AML-193 (cell line): ENCODE measurements at regions not wholly inside any gene's neighbourhood (a gene's known extent, or its start where the extent isn't known, plus 50 kb on each side); places are given as distances from the start of the nearest gene placed in this dataset.
"Not testable (repeated sequence)": the region's sequence is repeated elsewhere in the genome, so short reads cannot be mapped to it uniquely, and the experiment has no call there.

Source experiments
- DNase-seq, 2 experiments: peaks; one replicate each; lab custom pipeline; 2025; lab: John Stamatoyannopoulos, UW

GRCh38 chr6:14524319-14524718, 406.7 kb downstream of the CD83 start:
- no peak for DNase-seq

- DNase-seq = no peak
Measured at GRCh38 chr6:14530385-14530784, 412.8 kb downstream of the CD83 start.

DNA sequence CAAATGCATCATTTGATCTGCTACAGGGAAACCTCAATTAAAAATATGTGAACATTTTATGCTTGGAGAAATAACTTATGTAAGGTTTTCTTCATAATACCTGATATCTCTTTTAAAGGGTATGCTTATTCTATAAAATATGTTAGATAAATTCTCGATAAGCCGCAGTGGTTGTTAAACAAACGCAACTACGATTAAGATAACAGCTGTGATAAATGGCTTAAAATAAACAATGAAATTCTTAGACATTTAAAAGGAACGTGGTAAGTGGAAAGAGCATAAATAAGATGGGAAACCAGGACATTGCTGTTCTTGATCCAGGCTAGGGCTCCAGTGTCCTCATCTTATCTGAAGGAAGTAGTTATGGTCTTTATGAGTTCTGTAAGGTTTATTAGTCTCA, 415.9 kb downstream of the CD83 start:
- no peak for DNase-seq

- no peak for DNase-seq
Measured at GRCh38 chr6:14537030-14537429, 419.5 kb downstream of the CD83 start.

GRCh38 chr6:14540276-14540675, 422.7 kb downstream of the CD83 start:
- no peak for DNase-seq

GRCh38 chr6:14540810-14541540, 423.4 kb downstream of the CD83 start:
- no peak for DNase-seq

- DNase-seq = no peak
Measured at GRCh38 chr6:14542670-14543366, 425.2 kb downstream of the CD83 start.

GRCh38 chr6:14543971-14544585, 426.5 kb downstream of the CD83 start:
- DNase-seq = no peak

DNA sequence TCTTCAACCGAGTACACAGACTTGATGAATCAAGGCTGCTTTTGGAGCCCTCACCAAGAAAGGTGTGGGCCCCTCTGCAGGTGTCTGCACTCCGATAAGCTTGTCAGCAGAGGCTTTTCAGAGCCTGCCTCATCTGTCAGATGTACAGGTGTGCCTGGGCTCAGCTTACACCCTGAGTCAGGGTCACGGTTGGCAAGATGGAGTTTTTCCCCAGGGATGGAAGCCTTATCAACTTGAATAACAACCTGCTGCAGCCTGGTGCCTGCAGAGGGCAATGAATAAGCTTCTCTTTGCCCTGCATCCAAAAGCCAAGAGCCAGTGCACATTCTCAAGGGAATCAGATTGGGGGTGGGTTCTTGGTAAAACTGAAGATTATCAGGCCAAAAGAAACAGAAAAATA, 427.1 kb downstream of the CD83 start:
- no peak for DNase-seq

DNA sequence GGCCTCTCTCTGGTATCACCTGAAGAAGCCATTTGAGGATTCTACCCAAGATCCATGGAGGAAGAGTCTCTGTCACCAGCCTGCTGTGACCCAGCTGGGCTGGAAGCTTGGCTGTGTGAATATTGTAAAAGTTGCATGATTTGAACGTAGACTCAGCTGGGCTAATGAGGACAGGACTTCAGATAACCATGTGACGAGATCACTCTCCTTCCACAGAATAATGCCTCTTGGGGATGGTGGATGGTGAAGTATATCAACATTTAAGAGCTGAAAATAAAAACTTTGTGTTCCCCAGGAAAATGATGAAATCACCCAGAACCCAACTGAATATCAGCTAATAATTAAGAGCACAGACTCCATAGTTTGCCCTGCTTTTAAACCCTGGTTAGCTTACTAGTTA, 427.9 kb downstream of the CD83 start:
- DNase-seq = no peak

DNA sequence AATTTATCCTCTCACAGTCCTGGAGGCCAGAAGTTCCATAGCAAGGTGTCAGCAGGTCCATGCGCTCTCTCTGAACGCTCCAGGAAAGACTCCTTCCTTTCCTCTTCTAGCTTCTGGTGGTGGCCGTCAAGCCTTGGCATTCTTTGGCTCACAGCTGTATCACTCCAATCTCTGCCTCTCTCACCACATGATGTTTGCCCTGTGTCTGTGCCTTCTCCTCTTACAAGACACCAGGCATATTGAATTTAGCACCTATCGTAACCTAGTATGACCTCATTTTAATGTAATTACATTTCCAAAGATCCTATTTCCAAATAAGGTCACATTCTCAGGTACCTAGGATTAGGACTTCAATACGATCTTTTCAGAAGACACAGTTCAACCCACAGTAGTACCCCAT, 428.5 kb downstream of the CD83 start:
- no peak for DNase-seq

GRCh38 chr6:14547284-14547998, 429.9 kb downstream of the CD83 start:
- no peak for DNase-seq

- no peak for DNase-seq
Measured at GRCh38 chr6:14549304-14549770, 431.8 kb downstream of the CD83 start.

DNA sequence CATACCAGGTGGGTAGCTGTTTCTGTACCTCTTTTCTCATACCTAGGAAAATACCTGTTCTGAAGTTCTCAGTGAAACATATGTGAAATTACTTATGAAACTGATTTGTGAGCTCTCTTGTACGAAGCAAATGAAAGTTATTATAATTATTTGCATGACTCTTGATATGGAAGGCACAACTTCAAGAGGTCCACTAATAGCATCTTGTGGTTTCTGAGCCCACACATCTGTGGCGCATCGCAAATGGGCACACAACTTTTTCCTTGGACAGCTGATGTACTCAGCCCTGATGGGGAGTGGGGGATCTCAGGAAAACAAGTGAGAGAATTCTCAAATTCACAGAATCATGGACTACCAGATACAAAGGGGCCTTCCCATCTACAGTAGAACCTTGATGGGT, 432.3 kb downstream of the CD83 start:
- DNase-seq = no peak

GRCh38 chr6:14550410-14550809, 432.8 kb downstream of the CD83 start:
- DNase-seq = no peak

GRCh38 chr6:14550822-14551221, 433.2 kb downstream of the CD83 start:
- no peak for DNase-seq

DNA sequence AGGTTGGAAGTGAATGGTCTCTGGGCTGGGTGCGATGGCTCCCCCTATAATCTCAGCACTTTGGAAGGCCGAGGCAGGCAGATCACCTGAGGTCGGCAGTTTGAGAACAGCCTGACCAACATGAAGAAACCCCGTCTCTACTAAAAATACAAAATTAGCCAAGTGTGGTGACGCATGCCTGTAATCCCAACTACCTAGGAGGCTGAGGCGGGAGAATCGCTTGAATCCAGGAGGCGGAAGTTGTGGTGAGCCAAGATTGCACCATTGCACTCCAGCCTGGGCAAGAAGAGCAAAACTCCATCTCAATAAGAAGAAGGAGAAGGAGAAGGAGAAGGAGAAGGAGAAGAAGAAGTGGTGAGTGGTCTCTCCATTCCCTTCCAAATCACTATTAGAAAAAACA, 434.0 kb downstream of the CD83 start:
- not testable (repeated sequence) for DNase-seq

DNA sequence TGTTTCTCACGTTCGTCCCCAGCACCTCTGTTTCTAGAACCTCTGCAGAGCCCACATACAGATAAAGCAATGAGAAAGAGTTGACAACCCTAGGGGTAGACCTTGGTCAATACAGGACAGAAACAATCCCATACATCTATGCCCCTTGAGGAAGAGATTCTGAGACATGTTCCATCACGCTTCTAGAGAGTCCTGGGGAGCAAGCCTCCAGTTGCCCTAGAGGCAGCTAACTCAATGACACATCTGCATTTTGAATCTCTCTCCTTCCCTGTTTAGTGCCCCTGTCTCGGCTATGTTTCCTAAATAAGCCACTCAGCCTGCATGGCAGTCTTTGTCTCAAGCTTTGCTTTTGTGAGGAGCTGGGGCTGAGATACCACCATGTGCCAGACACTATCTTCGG, 435.3 kb downstream of the CD83 start:
- DNase-seq = no peak

- no peak for DNase-seq
Measured at GRCh38 chr6:14553515-14553914, 435.9 kb downstream of the CD83 start.

GRCh38 chr6:14555804-14556203, 438.2 kb downstream of the CD83 start:
- DNase-seq = no peak

- DNase-seq = no peak
Measured at GRCh38 chr6:14559746-14560536, 442.4 kb downstream of the CD83 start.

GRCh38 chr6:14561563-14561962, 444.0 kb downstream of the CD83 start:
- not testable (repeated sequence) for DNase-seq
